GM12878 (cell line): ENCODE measurements at regions not wholly inside any gene's neighbourhood (a gene's known extent, or its start where the extent isn't known, plus 50 kb on each side); places are given as distances from the start of the nearest gene placed in this dataset.
"Not testable (repeated sequence)": the region's sequence is repeated elsewhere in the genome, so short reads cannot be mapped to it uniquely, and the experiment has no call there.

Source experiments
- EZH2 ChIP-seq: IDR thresholded peaks from 2 replicates; pipeline ENCODE4 v1.6.1; 2012; ENCODE audit warnings: low read depth, mild to moderate bottlenecking, control low read depth, inconsistent platforms, low read length, borderline replicate concordance; ENCODE audit not compliant: control insufficient read depth
- GATAD2B ChIP-seq: fragments of 450-650 bp; conservative IDR thresholded peaks from 2 replicates; pipeline ENCODE4 v1.6.1; 2017; ENCODE audit warnings: low read depth, mild to moderate bottlenecking, moderate library complexity
- MTA3 ChIP-seq: IDR thresholded peaks from 2 replicates; pipeline ENCODE4 v1.6.1; 2012; ENCODE audit warnings: low read length, inconsistent platforms, borderline replicate concordance
- NBN ChIP-seq: fragments of 450-650 bp; IDR thresholded peaks from 2 replicates; pipeline ENCODE4 v1.6.1; 2016
- NFIC ChIP-seq: IDR thresholded peaks from 2 replicates; pipeline ENCODE4 v1.6.1; 2012; ENCODE audit warnings: low read depth, mild to moderate bottlenecking, inconsistent platforms, low read length, moderate library complexity
- PBX3 ChIP-seq: IDR thresholded peaks from 2 replicates; pipeline ENCODE4 v1.6.1; 2011; ENCODE audit warnings: mild to moderate bottlenecking, low read depth, low read length, moderate library complexity; ENCODE audit not compliant: insufficient replicate concordance
- POLR2A ChIP-seq: IDR thresholded peaks from 2 replicates; pipeline ENCODE4 v1.6.1; 2011; ENCODE audit warnings: low read depth, mild to moderate bottlenecking, low read length
- ZNF274 ChIP-seq: IDR thresholded peaks from one replicate; pipeline ENCODE4 v1.8.0; 2011; ENCODE audit not compliant: insufficient read length, insufficient read depth

GRCh38 chr21:17694416-17694815, 81.7 kb upstream of the BTG3 start:
- TF ChIP-seq NBN, NFIC, EZH2, MTA3, ZNF274, POLR2A, PBX3, GATAD2B: not testable (repeated sequence)
